Esophagus muscularis mucosa (tissue), 4 donors: ENCODE measurements at regions not wholly inside any gene's neighbourhood (a gene's known extent, or its start where the extent isn't known, plus 50 kb on each side); places are given as distances from the start of the nearest gene placed in this dataset.

Source experiments
- EP300 ChIP-seq: sonication (generic); formaldehyde crosslinking; IDR thresholded peaks from one replicate; pipeline ENCODE4 v1.6.1; 2017; ENCODE audit warnings: antibody characterized with exemption
- POLR2A ChIP-seq: fragments of 450-650 bp; IDR thresholded peaks from one replicate; pipeline ENCODE4 v1.6.1; 2017; ENCODE audit warnings: antibody characterized with exemption, moderate library complexity, mild to moderate bottlenecking, low read depth
- POLR2AphosphoS5 ChIP-seq, 2 donors: sonication (generic); formaldehyde crosslinking; IDR thresholded peaks; one replicate each; pipeline ENCODE4 v1.6.1; 2017; ENCODE audit warnings: antibody characterized with exemption in 2 of 2
- TF ChIP-seq, protein P1 (sequence below), 3 experiments: fragments of 200-600 bp in 2 of 3; fragments of 450-650 bp in 1 of 3; sonication (generic) in 2 of 3; IDR thresholded peaks; one replicate each; pipeline ENCODE4 v1.5.1; 2017 to 2019; ENCODE audit warnings: antibody characterized with exemption in 3 of 3, mild to moderate bottlenecking in 2 of 3, moderate library complexity in 1 of 3

- TF ChIP-seq, protein P1, sequence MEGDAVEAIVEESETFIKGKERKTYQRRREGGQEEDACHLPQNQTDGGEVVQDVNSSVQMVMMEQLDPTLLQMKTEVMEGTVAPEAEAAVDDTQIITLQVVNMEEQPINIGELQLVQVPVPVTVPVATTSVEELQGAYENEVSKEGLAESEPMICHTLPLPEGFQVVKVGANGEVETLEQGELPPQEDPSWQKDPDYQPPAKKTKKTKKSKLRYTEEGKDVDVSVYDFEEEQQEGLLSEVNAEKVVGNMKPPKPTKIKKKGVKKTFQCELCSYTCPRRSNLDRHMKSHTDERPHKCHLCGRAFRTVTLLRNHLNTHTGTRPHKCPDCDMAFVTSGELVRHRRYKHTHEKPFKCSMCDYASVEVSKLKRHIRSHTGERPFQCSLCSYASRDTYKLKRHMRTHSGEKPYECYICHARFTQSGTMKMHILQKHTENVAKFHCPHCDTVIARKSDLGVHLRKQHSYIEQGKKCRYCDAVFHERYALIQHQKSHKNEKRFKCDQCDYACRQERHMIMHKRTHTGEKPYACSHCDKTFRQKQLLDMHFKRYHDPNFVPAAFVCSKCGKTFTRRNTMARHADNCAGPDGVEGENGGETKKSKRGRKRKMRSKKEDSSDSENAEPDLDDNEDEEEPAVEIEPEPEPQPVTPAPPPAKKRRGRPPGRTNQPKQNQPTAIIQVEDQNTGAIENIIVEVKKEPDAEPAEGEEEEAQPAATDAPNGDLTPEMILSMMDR (IDR thresholded peaks at IDR 0.05) = no peak
- TF ChIP-seq POLR2A = no peak
- TF ChIP-seq POLR2AphosphoS5 (IDR thresholded peaks at IDR 0.05) = no peak
- no peak for TF ChIP-seq EP300
Observed at GRCh38 chr3:27641271-27641800, 80.8 kb downstream of the EOMES start.
